CD4-positive, alpha-beta T cell (primary cell): ENCODE measurements at regions not wholly inside any gene's neighbourhood (a gene's known extent, or its start where the extent isn't known, plus 50 kb on each side); places are given as distances from the start of the nearest gene placed in this dataset.

Source experiments
- ATAC-seq: fragments of 200-7000 bp; cut with Tn5 transposase; one replicate; pipeline ENCODE4 v1.10.0; 2022; ENCODE audit warnings: mild to moderate bottlenecking; ENCODE audit not compliant: poor library complexity
- CTCF ChIA-PET: fragments of 350-600 bp; sonication (Branson Sonifier 250); formaldehyde crosslinking; loops from one replicate; lab custom pipeline; 2021; ENCODE audit warnings: antibody characterized with exemption, inconsistent platforms; lab: Charles Lee
- POLR2A ChIA-PET: fragments of 350-600 bp; sonication (Branson Sonifier 250); formaldehyde crosslinking; loops from one replicate; lab custom pipeline; 2021; ENCODE audit warnings: antibody characterized with exemption, inconsistent platforms; lab: Charles Lee
- DNase-seq, 14 experiments: peaks; one replicate each; pipeline ENCODE4 v3.0.0-alpha.2; 2013 to 2020; ENCODE audit warnings: mixed read lengths in 2 of 14
- H3K27ac ChIP-seq, 2 donors: one replicate each; pipeline versions ENCODE4 v1.5.1 to v1.7.0; 2013; ENCODE audit warnings: low read length in 2 of 2, low read depth in 1 of 2, mild to moderate bottlenecking in 1 of 2
- H3K27me3 ChIP-seq, 2 experiments: 1 replicate in 1 of 2; 2 replicates in 1 of 2; pipeline versions ENCODE4 v1.6.1 to v1.7.0; 2013; ENCODE audit warnings: low read length in 2 of 2, control low read depth in 1 of 2, mild to moderate bottlenecking in 1 of 2, moderate library complexity in 1 of 2; ENCODE audit not compliant: insufficient read depth in 2 of 2, control insufficient read depth in 1 of 2
- H3K36me3 ChIP-seq: one replicate; pipeline ENCODE4 v1.6.1; 2013; ENCODE audit warnings: low read length, control low read depth; ENCODE audit not compliant: insufficient read depth
- H3K4me1 ChIP-seq: one replicate; pipeline ENCODE4 v1.6.1; 2013; ENCODE audit warnings: low read length, control low read depth; ENCODE audit not compliant: insufficient read depth
- H3K4me3 ChIP-seq: one replicate; pipeline ENCODE4 v1.5.1; 2013; ENCODE audit warnings: mild to moderate bottlenecking, low read length, moderate library complexity
- H3K9me3 ChIP-seq, 2 experiments: 1 replicate in 1 of 2; 2 replicates in 1 of 2; pipeline versions ENCODE4 v1.6.1 to v1.7.0; 2013; ENCODE audit warnings: low read length in 2 of 2, mild to moderate bottlenecking in 2 of 2, control low read depth in 1 of 2, moderate library complexity in 1 of 2; ENCODE audit not compliant: control insufficient read depth in 1 of 2, insufficient read depth in 1 of 2
- H3K27ac Mint-ChIP-seq: one replicate; pipeline ENCODE4 v1.8.0; 2020; ENCODE audit warnings: mixed read lengths
- H3K27me3 Mint-ChIP-seq: one replicate; pipeline ENCODE4 v1.8.0; 2021; ENCODE audit warnings: mixed read lengths
- H3K36me3 Mint-ChIP-seq: one replicate; pipeline ENCODE4 v1.8.0; 2021; ENCODE audit warnings: low read depth, mixed read lengths
- H3K4me1 Mint-ChIP-seq: one replicate; pipeline ENCODE4 v1.8.0; 2021; ENCODE audit warnings: low read depth, mixed read lengths
- H3K4me3 Mint-ChIP-seq: one replicate; pipeline ENCODE4 v1.8.0; 2020; ENCODE audit warnings: mild to moderate bottlenecking, mixed read lengths
- H3K9me3 Mint-ChIP-seq: one replicate; pipeline ENCODE4 v1.8.0; 2020; ENCODE audit warnings: mixed read lengths
- CTCF ChIP-seq: fragments of 200-600 bp; IDR thresholded peaks from one replicate; pipeline ENCODE4 v1.8.0; 2022; ENCODE audit warnings: antibody characterized with exemption, mild to moderate bottlenecking
- intact Hi-C, 2 experiments: fragments of 100-400 bp; cut with DNase I in 1 of 2; cut with micrococcal nuclease in 1 of 2; formaldehyde crosslinking; loops; one replicate each; pipeline versions ENCODE4 v1.15.1 to v1.9.0; 2023 to 2025; cut with DNase I, micrococcal nuclease

DNA sequence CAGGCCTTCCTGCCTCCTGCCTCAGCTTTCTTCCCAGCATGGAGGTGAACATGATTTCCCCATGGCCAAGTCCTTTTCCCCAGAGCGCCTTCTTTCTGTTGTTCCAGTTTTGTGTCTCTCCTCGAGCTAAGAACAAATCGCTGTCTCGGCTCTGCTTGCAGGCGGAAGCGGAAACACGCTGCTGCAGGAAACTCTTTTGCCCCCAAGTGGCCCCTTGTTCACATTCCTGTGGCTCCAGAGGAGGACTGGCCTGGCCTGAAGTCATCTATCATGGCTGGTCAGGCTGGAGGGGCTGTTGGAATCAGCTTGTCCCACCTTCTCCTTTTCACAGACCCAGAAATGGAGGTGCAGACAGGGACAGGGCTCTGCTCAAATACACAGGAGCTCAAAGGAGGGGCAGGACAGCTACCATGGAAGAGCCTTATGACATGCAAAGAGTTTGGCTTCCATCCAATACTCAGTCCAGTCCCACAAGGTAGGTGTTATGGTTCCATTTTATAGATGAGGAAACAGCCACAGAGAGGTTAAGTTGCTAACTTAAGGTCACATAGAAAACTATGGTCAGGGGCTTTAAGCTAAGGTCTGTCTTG, 182.2 kb upstream of the SYT13 start:
- H3K4me1 Mint-ChIP-seq, result no peaks in the 10 kb centered on the region
- H3K36me3 Mint-ChIP-seq, result no peaks in the 10 kb centered on the region
- no peak overlapping the region for H3K4me3 Mint-ChIP-seq
- no peak for ATAC-seq
- H3K27me3 Mint-ChIP-seq, result no peaks in the 10 kb centered on the region
- H3K9me3 ChIP-seq, result no peaks in the 10 kb centered on the region
- H3K27me3 ChIP-seq, result no peaks in the 10 kb centered on the region
- TF ChIP-seq CTCF, result no peak
- no peak overlapping the region for H3K27ac Mint-ChIP-seq
- CTCF ChIA-PET, result no interaction called here
- H3K27ac ChIP-seq, result no peak overlapping the region
- no peaks in the 10 kb centered on the region for H3K4me1 ChIP-seq
- POLR2A ChIA-PET, result no interaction called here
- no peak for DNase-seq
- no peaks in the 10 kb centered on the region for H3K36me3 ChIP-seq
- H3K4me3 ChIP-seq, result no peak overlapping the region
- H3K9me3 Mint-ChIP-seq, result no peaks in the 10 kb centered on the region
- intact Hi-C loops, result no loop called here

DNA sequence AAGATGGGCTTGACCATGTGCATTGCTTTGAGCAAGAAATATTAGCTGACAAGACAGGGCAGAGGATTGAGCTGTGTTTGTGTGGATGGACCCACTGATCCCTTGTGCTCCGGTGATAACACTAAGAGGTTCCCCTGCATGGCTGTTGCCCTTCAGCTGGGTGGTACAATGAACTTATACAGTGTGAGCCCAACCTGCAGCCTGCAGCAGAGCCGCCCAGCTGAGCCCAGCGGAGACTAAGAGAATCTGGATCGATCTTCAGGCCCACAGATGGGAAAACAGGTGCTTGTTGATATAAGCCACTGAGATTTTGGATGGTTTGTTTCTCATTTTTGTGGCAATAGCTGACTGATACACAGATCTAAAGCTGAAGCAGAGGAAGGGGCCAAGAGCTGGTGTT, 177.4 kb upstream of the SYT13 start:
- no peak for TF ChIP-seq CTCF
- Mint-ChIP-seq H3K27ac (no peak overlapping the region), H3K9me3 (no peaks in the 10 kb centered on the region), H3K4me1 (no peaks in the 10 kb centered on the region), H3K4me3 (no peak overlapping the region), H3K36me3 (no peaks in the 10 kb centered on the region), H3K27me3 (peaks cover 5% of the 10 kb centered on the region)
- intact Hi-C loops, result no loop called here
- Histone ChIP-seq H3K4me3 (no peak overlapping the region), H3K9me3 (no peaks in the 10 kb centered on the region), H3K36me3 (no peaks in the 10 kb centered on the region), H3K27me3 (peaks cover 0 to 9% of the 10 kb centered on the region in 2 experiments), H3K27ac (no peak overlapping the region), H3K4me1 (no peaks in the 10 kb centered on the region)
- ChIA-PET POLR2A (no interaction called here), CTCF (no interaction called here)
- ATAC-seq (no peak), DNase-seq (no peak)

- Mint-ChIP-seq H3K36me3 (no peaks in the 10 kb centered on the region), H3K4me1 (no peaks in the 10 kb centered on the region), H3K4me3 (no peak overlapping the region), H3K27me3 (peaks cover 12% of the 10 kb centered on the region), H3K9me3 (no peaks in the 10 kb centered on the region), H3K27ac (no peak overlapping the region)
- TF ChIP-seq CTCF, result no peak
- POLR2A ChIA-PET, result no interaction called here
- peaks cover 0 to 9% of the 10 kb centered on the region in 2 experiments for H3K27me3 ChIP-seq
- H3K4me3 ChIP-seq, result no peak overlapping the region
- CTCF ChIA-PET, result no interaction called here
- no peaks in the 10 kb centered on the region for H3K4me1 ChIP-seq
- intact Hi-C loops, result no loop called here
- H3K27ac ChIP-seq, result no peak overlapping the region
- H3K9me3 ChIP-seq, result no peaks in the 10 kb centered on the region
- DNase-seq, result no peak
- no peak for ATAC-seq
- no peaks in the 10 kb centered on the region for H3K36me3 ChIP-seq
Measured at GRCh38 chr11:45461514-45461913, 175.4 kb upstream of the SYT13 start.
